Mesenchymal stem cell (in vitro differentiated cells and primary cell): ENCODE measurements at regions not wholly inside any gene's neighbourhood (a gene's known extent, or its start where the extent isn't known, plus 50 kb on each side); places are given as distances from the start of the nearest gene placed in this dataset. TPM values are rescaled to one million over a fixed set of nuclear protein-coding genes. Genes with fewer than 3 reads are reported as not detected.

Source experiments
- DNase-seq: peaks from one replicate; pipeline ENCODE4 v3.0.0-alpha.2; 2013
- H2AFZ ChIP-seq: one replicate; pipeline ENCODE4 v1.6.1; 2013; ENCODE audit warnings: low read depth, mild to moderate bottlenecking, control low read depth, inconsistent platforms, low read length, moderate library complexity
- H2AK5ac ChIP-seq: 2 replicates; pipeline ENCODE4 v1.6.1; 2013; ENCODE audit warnings: low read length, moderate library complexity, mild to moderate bottlenecking, inconsistent platforms; ENCODE audit not compliant: severe bottlenecking
- H2BK120ac ChIP-seq: one replicate; pipeline ENCODE4 v1.6.1; 2013; ENCODE audit warnings: low read depth, mild to moderate bottlenecking, inconsistent platforms, low read length, moderate library complexity
- H2BK12ac ChIP-seq, 2 experiments: one replicate each; pipeline ENCODE4 v1.6.1; 2013; ENCODE audit warnings: inconsistent platforms in 2 of 2, low read length in 2 of 2, mild to moderate bottlenecking in 2 of 2, moderate library complexity in 2 of 2, control low read depth in 1 of 2
- H2BK15ac ChIP-seq: one replicate; pipeline ENCODE4 v1.6.1; 2013; ENCODE audit warnings: mild to moderate bottlenecking, low read depth, inconsistent platforms; ENCODE audit not compliant: poor library complexity, severe bottlenecking
- H2BK5ac ChIP-seq: 2 replicates; pipeline ENCODE4 v1.6.1; 2013; ENCODE audit warnings: low read depth, mild to moderate bottlenecking, low read length, control low read depth, inconsistent platforms; ENCODE audit not compliant: poor library complexity, severe bottlenecking
- H3K14ac ChIP-seq, 2 experiments: one replicate each; pipeline ENCODE4 v1.6.1; 2013; ENCODE audit warnings: inconsistent platforms in 2 of 2, low read length in 2 of 2, control low read depth in 1 of 2, mild to moderate bottlenecking in 1 of 2, moderate library complexity in 1 of 2
- H3K18ac ChIP-seq, 2 experiments: one replicate each; pipeline ENCODE4 v1.6.1; 2013; ENCODE audit warnings: inconsistent platforms in 2 of 2, low read length in 2 of 2, control low read depth in 1 of 2, low read depth in 1 of 2, mild to moderate bottlenecking in 1 of 2
- H3K23ac ChIP-seq, 2 experiments: one replicate each; pipeline ENCODE4 v1.6.1; 2013; ENCODE audit warnings: inconsistent platforms in 2 of 2, low read length in 2 of 2, mild to moderate bottlenecking in 2 of 2, moderate library complexity in 2 of 2, control low read depth in 1 of 2
- H3K27ac ChIP-seq: 2 replicates; pipeline ENCODE4 v1.5.1; 2013; ENCODE audit warnings: mild to moderate bottlenecking, moderate library complexity, low read length, control low read depth, inconsistent platforms; ENCODE audit not compliant: poor library complexity, severe bottlenecking
- H3K27me3 ChIP-seq, 2 experiments: 2 replicates each; pipeline versions ENCODE4 v1.6.1 to v1.7.0; 2013; ENCODE audit warnings: low read length in 2 of 2, mild to moderate bottlenecking in 2 of 2, moderate library complexity in 2 of 2, control low read depth in 1 of 2, inconsistent platforms in 1 of 2; ENCODE audit not compliant: control insufficient read depth in 1 of 2, insufficient read depth in 1 of 2
- H3K36me3 ChIP-seq, 2 experiments: 2 replicates each; pipeline versions ENCODE4 v1.6.1 to v1.7.0; 2013; ENCODE audit warnings: low read length in 2 of 2, control low read depth in 1 of 2, inconsistent platforms in 1 of 2, low read depth in 1 of 2, mild to moderate bottlenecking in 1 of 2; ENCODE audit not compliant: insufficient read depth in 2 of 2, control insufficient read depth in 1 of 2
- H3K4ac ChIP-seq, 2 experiments: one replicate each; pipeline ENCODE4 v1.6.1; 2013; ENCODE audit warnings: inconsistent platforms in 2 of 2, low read length in 2 of 2, mild to moderate bottlenecking in 2 of 2, moderate library complexity in 2 of 2, control low read depth in 1 of 2, low read depth in 1 of 2
- H3K4me1 ChIP-seq: 2 replicates; pipeline ENCODE4 v1.6.1; 2013; ENCODE audit warnings: low read depth, low read length, control low read depth; ENCODE audit not compliant: control insufficient read depth, insufficient read depth
- H3K4me2 ChIP-seq: 2 replicates; pipeline ENCODE4 v1.6.1; 2013; ENCODE audit warnings: low read length, mild to moderate bottlenecking, inconsistent platforms; ENCODE audit not compliant: poor library complexity, severe bottlenecking
- H3K4me3 ChIP-seq, 2 experiments: 2 replicates each; pipeline versions ENCODE4 v1.5.1 to v1.7.0; 2013; ENCODE audit warnings: low read length in 2 of 2, mild to moderate bottlenecking in 2 of 2, control low read depth in 1 of 2, low read depth in 1 of 2; ENCODE audit not compliant: insufficient read depth in 1 of 2
- H3K79me1 ChIP-seq: replicated peaks from 2 replicates; pipeline ENCODE4 v1.6.1; 2013; ENCODE audit warnings: mild to moderate bottlenecking, control low read depth, low read length, inconsistent platforms; ENCODE audit not compliant: poor library complexity, severe bottlenecking
- H3K9ac ChIP-seq: 2 replicates; pipeline ENCODE4 v1.7.0; 2013; ENCODE audit warnings: mild to moderate bottlenecking, low read length, moderate library complexity
- H3K9me3 ChIP-seq: 2 replicates; pipeline ENCODE4 v1.7.0; 2013; ENCODE audit warnings: mild to moderate bottlenecking, low read length; ENCODE audit not compliant: control insufficient read depth
- H4K8ac ChIP-seq: one replicate; pipeline ENCODE4 v1.6.1; 2013; ENCODE audit warnings: inconsistent platforms, mild to moderate bottlenecking, low read length, moderate library complexity
- H4K91ac ChIP-seq: one replicate; pipeline ENCODE4 v1.6.1; 2013; ENCODE audit warnings: mild to moderate bottlenecking, low read length, inconsistent platforms
- WGBS: methylation state at CpG from one replicate; pipeline ENCODE4 v1.1.7; 2013; ENCODE audit warnings: mixed read lengths; 5-methylcytosine and 5-hydroxymethylcytosine counted together
- small RNA-seq: library from polyadenylated mRNA; stranded (forward); fragments of <200 nt; extraction: miRNeasy Mini kit (QIAGEN cat#:217004); gene quantifications from one replicate; pipeline ENCODE3, GENCODE V24; 2013; ENCODE audit warnings: low read depth

DNA sequence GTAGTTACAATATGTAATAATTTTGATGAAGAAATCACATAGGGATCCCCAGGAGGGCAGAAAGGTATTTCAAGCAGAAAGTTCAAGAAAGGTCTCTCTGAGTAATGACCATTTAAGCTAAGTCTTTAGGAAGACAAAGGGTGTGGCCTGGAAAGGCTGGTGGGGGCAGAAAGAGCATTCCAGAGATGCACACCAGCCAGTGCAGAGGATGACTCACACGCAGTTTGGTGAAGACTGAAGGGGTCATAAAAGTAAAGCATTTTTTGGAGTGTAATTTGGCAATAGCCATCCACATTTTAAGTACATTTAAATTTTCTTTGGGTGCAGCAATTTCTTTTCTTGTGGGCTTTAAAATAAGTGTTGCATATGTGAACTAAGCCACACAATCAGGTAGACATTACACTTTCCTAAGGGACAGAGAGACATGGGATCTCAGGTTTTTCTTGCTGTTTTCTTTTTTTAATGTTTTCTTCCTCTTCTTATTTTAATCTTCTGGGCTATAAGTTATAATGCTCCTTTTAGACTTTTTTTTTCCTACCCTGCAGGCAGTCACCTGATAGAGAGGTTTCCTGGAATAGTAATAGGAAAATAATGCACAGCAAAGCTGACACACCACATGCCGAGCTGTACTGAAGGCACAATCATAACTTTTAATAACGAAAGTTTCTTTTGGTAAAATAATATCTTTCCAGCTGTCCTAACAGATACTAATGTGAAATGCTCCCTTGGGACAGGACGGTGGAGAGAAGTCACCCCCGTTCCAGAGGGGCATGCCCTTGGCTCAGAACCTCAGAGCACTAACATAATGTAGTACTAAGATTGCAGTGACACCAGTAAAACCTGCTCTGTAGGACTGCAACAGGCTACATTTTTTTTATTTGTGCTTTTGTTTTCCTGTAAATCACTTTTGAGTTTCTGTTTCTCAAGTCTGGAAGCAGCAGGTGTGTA, 49.6 kb upstream of the PTPRK start:
- H4K91ac ChIP-seq: no peak overlapping the region

More for the DNA sequence above, 49.6 kb upstream of the PTPRK start:
- Histone ChIP-seq H3K4me2 (peak overlapping the region; percentile 38), H2BK120ac (no peak overlapping the region), H2AK5ac (no peak overlapping the region), H3K79me1 (no peaks in the 10 kb centered on the region), H2AFZ (no peak overlapping the region), H3K4me1 (peaks cover 2% of the 10 kb centered on the region), H3K23ac (no peak overlapping the region), H2BK5ac (peak overlapping the region; percentile 75), H3K9ac (peak overlapping the region; percentile 28), H4K8ac (no peak overlapping the region), H3K27me3 (no peaks in the 10 kb centered on the region), H3K18ac (no peak overlapping the region), H3K27ac (peak overlapping the region; percentile 83), H3K36me3 (no peaks in the 10 kb centered on the region), H2BK12ac (no peak overlapping the region), H3K4me3 (peak overlapping the region in 1 of 2 experiments; percentile 25), H3K14ac (no peak overlapping the region), H2BK15ac (no peak overlapping the region), H3K4ac (no peak overlapping the region), H3K9me3 (no peaks in the 10 kb centered on the region)
- DNase-seq: peak; percentile 58
- WGBS: 60% methylated on average over 4 of the region's 5 CpGs

Small RNA genes in the stretch of these regions (small RNA-seq; reads per million reads assigned to genes)
- not detected for gene RF00019
